ENCODE measurements at regions not wholly inside any gene's neighbourhood (a gene's known extent, or its start where the extent isn't known, plus 50 kb on each side); places are given as distances from the start of the nearest gene placed in this dataset.

GRCh38 chr5:145708169-145708568 is 127.0 kb downstream of the PRELID2 start:
- no peak for DNase-seq

GRCh38 chr5:145704724-145705123 is 130.4 kb downstream of the PRELID2 start:
- no peak for DNase-seq

DNA sequence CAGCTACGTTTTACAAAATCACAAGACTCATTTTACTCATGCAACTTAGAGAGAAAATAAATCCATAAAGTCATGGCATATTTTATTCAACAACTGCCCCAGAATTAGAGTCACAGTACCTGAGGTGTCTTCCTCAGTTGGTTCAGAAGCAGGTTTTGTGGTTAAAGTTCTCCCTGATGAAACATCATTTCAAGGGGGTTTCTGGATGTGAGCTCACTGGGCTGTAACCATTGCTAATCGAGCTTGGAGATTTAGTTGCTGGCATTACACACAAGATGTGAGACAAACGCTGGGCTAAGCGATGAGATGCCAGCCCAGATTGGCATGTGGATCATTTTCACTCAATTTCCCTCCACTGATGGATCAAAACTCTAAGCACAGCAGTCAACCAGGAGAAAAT is 131.3 kb downstream of the PRELID2 start:
- no peak for DNase-seq

DNA sequence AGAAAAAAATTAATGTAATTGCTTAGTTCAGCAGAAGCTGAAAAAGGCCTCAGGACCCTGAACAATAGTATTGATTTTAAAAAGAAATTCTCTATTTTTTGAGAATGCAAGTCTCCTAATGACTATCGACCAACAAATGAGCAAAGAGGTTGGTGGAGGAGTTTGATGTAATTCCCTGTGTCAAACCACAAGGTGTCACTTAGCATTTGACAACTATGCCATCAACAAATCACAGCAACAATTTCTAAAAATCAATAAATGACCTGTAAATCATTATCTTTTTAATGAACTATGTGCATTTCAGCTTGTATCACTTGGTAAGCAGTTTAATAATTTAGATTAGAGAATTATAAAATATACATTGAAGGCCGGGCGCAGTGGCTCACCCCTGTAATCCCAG is 133.7 kb downstream of the PRELID2 start:
- no peak for DNase-seq

DNA sequence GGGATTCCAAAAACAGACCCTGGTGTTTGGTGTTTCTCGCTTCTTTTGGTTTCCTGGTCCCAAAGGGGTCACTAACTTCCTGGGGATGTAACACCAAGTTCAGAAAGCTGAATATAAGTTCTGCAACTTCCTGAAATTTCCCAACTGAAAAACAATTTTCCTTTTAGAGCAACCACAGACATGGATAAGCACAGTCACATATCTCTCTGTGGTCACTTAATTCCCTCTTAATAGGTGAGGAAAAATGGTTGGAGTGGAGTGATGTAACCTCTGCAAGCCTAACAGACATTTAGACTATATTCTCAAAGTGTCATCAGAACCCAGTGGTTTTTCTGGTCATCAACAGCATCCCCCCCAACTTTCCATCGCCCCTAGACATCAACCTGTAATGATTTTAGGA is 135.3 kb downstream of the PRELID2 start:
- DNase-seq, result no peak

DNA sequence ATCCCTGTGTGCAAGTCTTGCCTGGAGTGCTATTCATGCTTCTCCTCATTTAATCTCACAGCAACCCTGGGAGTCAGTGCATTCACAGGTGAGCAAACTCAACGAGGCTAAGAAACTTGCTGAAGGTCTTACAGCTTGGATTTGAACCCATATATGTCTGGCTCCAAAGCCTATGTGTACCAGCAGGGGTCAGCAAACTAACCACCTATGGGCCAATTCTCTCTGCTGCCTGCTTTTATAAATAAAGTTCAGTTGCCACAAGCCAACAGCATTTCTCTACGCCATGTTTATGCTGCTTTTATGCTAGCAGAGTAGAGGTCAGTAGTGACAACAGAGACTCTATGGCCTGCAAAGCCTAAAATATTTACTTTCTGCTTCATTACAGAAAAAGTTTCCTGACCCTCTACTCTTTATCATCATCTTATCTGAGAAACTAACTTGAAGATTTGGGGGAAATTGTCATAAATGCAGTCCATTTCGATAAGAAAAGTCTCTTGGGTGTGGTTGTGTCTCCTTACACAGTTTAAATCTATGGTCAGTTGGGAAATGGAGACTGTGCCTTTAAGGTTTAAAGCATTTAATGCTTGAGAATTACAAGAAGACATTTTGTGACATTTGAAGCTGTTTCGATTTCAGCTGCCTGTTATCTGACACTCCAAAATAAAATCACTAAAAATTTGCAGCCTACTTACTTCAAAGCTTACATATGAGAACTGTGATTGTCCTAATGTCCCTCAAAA is 137.7 kb downstream of the PRELID2 start:
- DNase-seq, result peak in 1 of 2 donors; percentile 19

- DNase-seq, result peak; percentile 8 to 20
Observed at GRCh38 chr5:145689235-145689634, 145.9 kb downstream of the PRELID2 start.

GRCh38 chr5:145687943-145688342 is 147.2 kb downstream of the PRELID2 start:
- no peak for DNase-seq

DNA sequence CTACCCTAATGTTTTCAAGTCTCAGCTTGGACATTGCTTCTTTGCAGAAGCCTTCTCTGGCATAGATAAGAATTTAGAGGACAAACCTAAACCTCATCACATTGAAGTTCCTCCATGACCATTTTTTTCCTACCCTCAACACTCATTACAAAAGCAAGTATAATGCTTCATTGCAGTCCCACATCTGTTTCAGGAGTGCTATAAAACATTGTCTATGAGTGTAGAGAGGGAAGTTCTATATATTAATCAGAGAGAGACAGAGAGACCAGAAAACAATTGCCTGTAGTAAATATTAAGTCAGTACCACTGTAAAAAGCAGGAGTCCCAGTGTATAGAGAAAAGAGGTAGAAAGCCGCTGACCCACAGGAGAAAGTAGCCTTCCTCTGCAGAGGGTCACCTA is 149.7 kb downstream of the PRELID2 start:
- no peak for DNase-seq

DNA sequence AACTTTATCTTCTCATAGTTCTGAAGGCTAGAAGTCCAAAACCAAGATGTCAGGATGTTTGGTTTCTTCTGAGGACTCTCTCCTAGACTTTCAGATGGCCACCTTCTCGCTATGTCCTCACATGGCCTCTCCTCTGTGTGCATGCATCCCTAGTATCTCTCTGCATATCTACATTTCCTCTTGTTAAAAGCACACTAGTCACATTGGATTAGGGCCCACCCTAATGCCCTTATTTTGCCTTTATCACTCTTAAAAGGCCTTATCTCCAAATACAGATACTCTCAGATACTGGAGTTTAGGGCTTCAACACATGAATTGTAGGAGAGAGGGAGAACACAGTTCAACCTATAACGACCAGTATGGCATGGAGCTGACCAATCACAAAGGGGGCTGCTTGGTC is 151.7 kb downstream of the PRELID2 start:
- no peak for DNase-seq

DNA sequence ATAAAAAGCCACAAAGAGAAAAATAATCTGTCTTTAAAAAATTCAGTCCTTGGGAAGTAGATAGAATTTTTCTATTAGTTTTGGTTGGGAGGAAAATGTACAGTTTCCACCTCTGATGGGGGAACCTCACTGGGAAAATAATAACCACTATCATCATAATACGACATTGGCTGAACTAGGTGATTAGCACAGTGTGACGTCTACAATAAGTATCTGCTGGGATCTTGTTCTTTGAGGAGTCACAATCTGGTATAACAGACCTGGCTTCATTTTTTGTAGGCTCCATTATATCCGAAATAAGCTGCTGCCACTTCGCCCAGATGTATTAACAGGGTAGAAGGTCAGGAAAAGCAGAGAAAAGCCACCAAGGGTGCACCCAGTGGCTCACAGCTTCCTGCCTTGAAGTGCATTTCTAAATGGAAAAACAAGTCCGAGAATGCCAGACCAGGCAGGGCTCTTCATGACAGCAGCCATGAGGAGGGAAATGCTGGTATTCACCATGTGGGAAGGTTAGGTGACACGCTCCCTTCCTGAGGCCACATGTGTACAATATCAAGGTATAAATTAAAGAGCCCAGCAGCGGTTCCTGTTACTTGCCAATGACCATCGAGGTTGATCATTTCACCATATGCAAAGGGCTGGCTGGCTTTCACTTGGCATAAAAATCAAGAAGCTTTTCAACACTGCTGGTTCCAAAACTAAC is 152.8 kb downstream of the PRELID2 start:
- no peak for DNase-seq

DNA sequence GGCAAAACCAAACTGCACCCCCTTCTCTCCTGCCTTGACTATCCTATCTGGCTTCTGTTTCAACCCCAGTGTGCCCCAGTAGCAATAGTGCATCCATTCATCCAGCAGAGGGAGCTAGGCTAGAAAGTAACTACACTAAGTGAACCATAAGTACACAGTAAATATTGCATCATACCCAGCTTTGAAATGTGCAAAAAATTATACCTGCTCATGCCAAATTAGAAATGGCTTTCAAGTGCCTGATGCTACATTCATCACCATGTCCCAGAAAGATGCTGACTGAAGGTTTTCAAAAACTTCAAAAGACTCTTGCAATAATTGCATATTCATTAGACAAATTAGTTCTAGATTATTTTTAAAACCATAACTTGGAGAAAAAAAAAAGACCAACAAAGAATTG is 153.5 kb downstream of the PRELID2 start:
- peak; percentile 9 to 39 for DNase-seq

DNA sequence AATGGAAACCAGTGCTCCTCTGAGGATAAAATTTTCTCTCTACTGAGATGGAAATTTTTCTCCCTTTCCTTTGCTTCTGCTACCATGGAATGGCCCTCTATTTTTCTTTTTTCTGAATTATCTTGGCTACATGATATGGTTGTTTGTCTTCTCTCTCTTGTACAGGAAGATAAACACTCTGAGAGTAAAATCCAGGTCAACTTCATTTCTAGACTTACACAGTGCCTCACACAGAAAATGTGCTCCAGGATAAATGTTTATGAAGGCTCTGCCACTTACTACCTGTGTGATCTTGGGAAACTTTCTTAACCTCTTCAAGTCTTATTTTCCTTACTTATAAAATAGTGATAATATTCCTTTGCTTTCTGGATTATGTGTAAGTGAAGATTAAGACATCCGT is 153.9 kb downstream of the PRELID2 start:
- DNase-seq, result no peak

GRCh38 chr5:145680767-145681166 is 154.4 kb downstream of the PRELID2 start:
- DNase-seq, result no peak

- DNase-seq, result no peak
Observed at GRCh38 chr5:145680169-145680568, 155.0 kb downstream of the PRELID2 start.

GRCh38 chr5:145678255-145678654 is 156.9 kb downstream of the PRELID2 start:
- DNase-seq, result no peak

GRCh38 chr5:145673786-145674185 is 161.4 kb downstream of the PRELID2 start:
- DNase-seq, result no peak

- no peak for DNase-seq
Observed at GRCh38 chr5:145668714-145669113, 166.4 kb downstream of the PRELID2 start.

DNA sequence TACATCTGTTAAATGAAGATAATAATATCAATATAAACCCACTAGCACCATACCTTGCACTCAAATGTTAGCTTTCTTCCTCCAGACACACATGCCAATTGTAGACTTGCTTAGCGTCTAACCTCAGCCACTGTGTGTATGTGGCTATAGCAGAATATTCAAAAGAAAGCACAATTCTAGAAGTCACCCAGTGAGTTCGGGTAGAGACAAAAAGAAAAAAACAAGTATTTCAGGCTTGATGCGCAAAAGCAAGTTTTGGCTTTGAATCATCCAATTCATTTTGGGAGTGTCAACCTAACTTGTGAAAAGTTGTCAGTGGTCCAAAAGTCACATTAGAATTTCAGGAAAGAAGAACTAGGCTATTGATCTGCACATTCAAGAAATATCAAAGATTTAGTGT is 167.4 kb downstream of the PRELID2 start:
- DNase-seq, result no peak

DNA sequence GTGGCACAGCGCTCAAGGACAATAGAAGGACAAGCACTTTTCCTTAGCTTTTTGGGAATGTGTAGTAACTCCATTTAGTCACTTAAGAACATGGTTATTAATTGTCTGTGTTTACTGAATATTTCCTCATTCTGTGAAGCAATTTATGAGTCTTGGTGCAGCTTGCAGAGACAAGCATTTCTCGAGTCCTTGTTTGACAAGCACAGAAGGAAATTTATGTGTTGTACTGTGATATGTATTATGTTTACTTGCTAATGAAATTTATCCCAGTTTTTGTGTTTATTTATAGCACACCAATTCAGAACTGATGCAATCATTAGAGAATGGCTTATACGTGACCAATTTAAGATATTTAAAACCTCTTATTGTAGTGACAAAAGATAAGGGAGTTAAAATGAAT is 168.6 kb downstream of the PRELID2 start:
- DNase-seq, result no peak

DNA sequence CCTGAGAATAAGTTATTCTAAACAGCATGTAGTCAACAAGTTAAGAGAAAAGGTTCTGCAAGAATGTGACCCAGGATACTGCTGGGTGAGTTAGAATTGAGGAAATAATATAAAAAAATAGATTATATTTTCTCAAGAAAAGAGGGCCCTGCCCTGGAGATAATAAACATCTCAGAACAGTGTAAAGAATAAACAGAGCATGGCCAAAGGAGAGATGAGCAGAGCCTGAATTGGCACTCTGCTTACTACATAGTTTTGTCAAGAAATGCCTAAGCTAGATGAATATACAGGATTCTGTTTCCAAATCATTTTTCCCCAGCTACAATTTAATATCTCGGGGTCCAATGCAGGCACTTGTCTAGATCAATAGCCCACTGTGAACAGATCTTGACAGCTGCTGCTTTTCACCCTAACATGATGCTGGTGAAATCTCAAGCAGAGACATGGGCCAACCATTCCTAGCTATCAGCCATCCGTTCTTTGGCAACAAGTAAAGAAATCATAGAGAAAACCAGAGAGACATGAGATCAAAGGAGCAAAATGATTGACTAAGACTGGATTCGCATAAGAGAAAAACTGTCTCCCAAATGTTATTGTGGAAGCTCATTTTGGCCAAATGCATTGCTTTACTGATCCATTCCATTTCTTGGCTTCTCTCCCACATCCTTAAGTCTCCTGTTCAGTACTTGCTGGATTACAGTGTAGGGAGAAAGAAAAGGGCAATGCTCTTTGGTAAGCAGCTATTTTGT is 173.2 kb downstream of the PRELID2 start:
- DNase-seq, result no peak

- DNase-seq, result no peak
Observed at GRCh38 chr5:145660897-145661640, 174.1 kb downstream of the PRELID2 start.

DNA sequence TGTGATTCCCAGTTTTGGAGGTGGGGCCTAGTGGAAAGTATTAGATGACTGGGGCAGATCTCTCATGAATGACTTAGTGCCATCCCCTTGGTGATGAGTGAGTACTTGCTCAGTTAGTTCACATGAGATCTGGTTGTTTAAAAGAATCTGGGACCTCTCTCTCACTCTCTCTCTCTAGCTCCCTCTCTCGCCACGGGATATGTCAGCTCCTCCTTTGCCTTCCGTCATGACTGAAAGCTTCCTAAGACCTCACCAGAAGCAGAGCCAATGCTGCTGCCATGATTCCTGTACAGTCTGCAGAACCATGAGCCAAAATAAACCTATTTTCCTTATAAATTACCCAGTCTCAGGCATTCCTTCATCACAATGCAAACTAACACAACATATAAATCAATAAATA is 176.7 kb downstream of the PRELID2 start:
- DNase-seq, result no peak
